GM12878 (cell line): ENCODE measurements at regions not wholly inside any gene's neighbourhood (a gene's known extent, or its start where the extent isn't known, plus 50 kb on each side); places are given as distances from the start of the nearest gene placed in this dataset.

Experiments used
- ATF2 ChIP-seq: IDR thresholded peaks from 2 replicates; pipeline ENCODE4 v1.6.1; 2012; ENCODE audit warnings: low read length, inconsistent platforms
- ATF7 ChIP-seq: fragments of 450-650 bp; IDR thresholded peaks from 2 replicates; pipeline ENCODE4 v1.6.1; 2016; ENCODE audit warnings: low read depth, mild to moderate bottlenecking
- CREM ChIP-seq: IDR thresholded peaks from 2 replicates; pipeline ENCODE4 v1.6.1; 2014; ENCODE audit warnings: antibody characterized with exemption, low read depth
- EED ChIP-seq: sonication (generic); IDR thresholded peaks from 2 replicates; pipeline ENCODE4 v1.6.1; 2016; ENCODE audit warnings: antibody characterized with exemption, low read depth
- HDAC2 ChIP-seq: fragments of 200-600 bp; sonication (generic); IDR thresholded peaks from 2 replicates; pipeline ENCODE4 v1.6.1; 2017
- IKZF1 ChIP-seq: fragments of 450-650 bp; conservative IDR thresholded peaks from 2 replicates; pipeline ENCODE4 v1.6.1; 2017; ENCODE audit warnings: antibody characterized with exemption, mild to moderate bottlenecking
- IKZF2 ChIP-seq, 2 experiments: fragments of 450-650 bp; IDR thresholded peaks; 2 replicates each; pipeline ENCODE4 v1.6.1; 2017; ENCODE audit warnings: mild to moderate bottlenecking in 2 of 2, moderate library complexity in 2 of 2
- IRF5 ChIP-seq: fragments of 450-650 bp; IDR thresholded peaks from 2 replicates; pipeline ENCODE4 v1.6.1; 2017; ENCODE audit warnings: borderline replicate concordance
- KDM1A ChIP-seq: fragments of 200-600 bp; sonication (generic); IDR thresholded peaks from 2 replicates; pipeline ENCODE4 v1.6.1; 2016; ENCODE audit warnings: borderline replicate concordance
- MEF2A ChIP-seq: IDR thresholded peaks from 2 replicates; pipeline ENCODE4 v1.6.1; 2011; ENCODE audit warnings: low read depth, mild to moderate bottlenecking, low read length, moderate library complexity; ENCODE audit not compliant: insufficient read depth
- NFIC ChIP-seq: IDR thresholded peaks from 2 replicates; pipeline ENCODE4 v1.6.1; 2012; ENCODE audit warnings: low read depth, mild to moderate bottlenecking, inconsistent platforms, low read length, moderate library complexity
- NFYA ChIP-seq: IDR thresholded peaks from 2 replicates; pipeline ENCODE4 v1.6.1; 2011; ENCODE audit warnings: low read depth, mild to moderate bottlenecking, low read length, improper control_type of control experiment, borderline replicate concordance
- PAX5 ChIP-seq: IDR thresholded peaks from 2 replicates; pipeline ENCODE4 v1.6.1; 2011; ENCODE audit warnings: low read depth, low read length, borderline replicate concordance
- PKNOX1 ChIP-seq: fragments of 450-650 bp; IDR thresholded peaks from 2 replicates; pipeline ENCODE4 v1.6.1; 2016; ENCODE audit warnings: mild to moderate bottlenecking
- POLR2AphosphoS2 ChIP-seq: IDR thresholded peaks from 2 replicates; pipeline ENCODE4 v1.6.1; 2011; ENCODE audit warnings: low read depth, mild to moderate bottlenecking, low read length, improper control_type of control experiment, moderate library complexity
- POLR2AphosphoS5 ChIP-seq: IDR thresholded peaks from 2 replicates; pipeline ENCODE4 v1.6.1; 2011; ENCODE audit warnings: mild to moderate bottlenecking, low read length, inconsistent platforms
- POU2F2 ChIP-seq: IDR thresholded peaks from 3 replicates; pipeline ENCODE4 v1.6.1; 2011; ENCODE audit warnings: low read depth, mild to moderate bottlenecking, low read length, borderline replicate concordance
- REST ChIP-seq: IDR thresholded peaks from 2 replicates; pipeline ENCODE4 v1.6.1; 2012; ENCODE audit warnings: mild to moderate bottlenecking, low read depth, low read length
- SMAD1 ChIP-seq: fragments of 450-650 bp; IDR thresholded peaks from 2 replicates; pipeline ENCODE4 v1.6.1; 2018; ENCODE audit warnings: mild to moderate bottlenecking, low read depth; ENCODE audit not compliant: partially characterized antibody
- SMAD5 ChIP-seq: IDR thresholded peaks from 2 replicates; pipeline ENCODE4 v1.6.1; 2016; ENCODE audit warnings: antibody characterized with exemption, low read depth
- SPI1 ChIP-seq: IDR thresholded peaks from 2 replicates; pipeline ENCODE4 v1.6.1; 2011; ENCODE audit warnings: low read depth, mild to moderate bottlenecking, low read length, moderate library complexity, borderline replicate concordance; ENCODE audit not compliant: insufficient read depth
- STAT3 ChIP-seq: IDR thresholded peaks from 2 replicates; pipeline ENCODE4 v1.6.1; 2011; ENCODE audit warnings: low read depth, low read length, improper control_type of control experiment
- TCF3 ChIP-seq: IDR thresholded peaks from 2 replicates; pipeline ENCODE4 v1.6.1; 2012; ENCODE audit warnings: low read depth, mild to moderate bottlenecking, low read length, borderline replicate concordance; ENCODE audit not compliant: insufficient read depth
- ZNF217 ChIP-seq: fragments of 450-650 bp; IDR thresholded peaks from 2 replicates; pipeline ENCODE4 v1.6.1; 2017; ENCODE audit warnings: antibody characterized with exemption, mild to moderate bottlenecking
- ZNF24 ChIP-seq: fragments of 450-650 bp; IDR thresholded peaks from 2 replicates; pipeline ENCODE4 v1.6.1; 2017; ENCODE audit warnings: antibody characterized with exemption, mild to moderate bottlenecking

GRCh38 chr12:19847294-19848059, 408.2 kb downstream of the AEBP2 start (continued):
- TF ChIP-seq POLR2AphosphoS5, result no peak
- peak; percentile 52; the same call in 1 of the 2 replicates for TF ChIP-seq ATF7
- TF ChIP-seq POLR2AphosphoS2, result no peak
- TF ChIP-seq REST, result no peak
- no peak for TF ChIP-seq KDM1A
- no peak for TF ChIP-seq NFIC
- peak; percentile 54; the same call in 1 of the 3 replicates for TF ChIP-seq POU2F2
- TF ChIP-seq TCF3, result no peak
- TF ChIP-seq SMAD5, result no peak
- peak; percentile 45; the same call in 1 of the 2 replicates for TF ChIP-seq PKNOX1
- TF ChIP-seq ZNF217, result peak; percentile 73
- peak; percentile 54; the same call in 1 of the 2 replicates for TF ChIP-seq ATF2
- peak; percentile 62; the same call in 1 of the 2 replicates for TF ChIP-seq IKZF1
- TF ChIP-seq ZNF24, result 0 out of 2 replicates have a peak, but pooled peaks have one; percentile 19
- TF ChIP-seq PAX5, result 0 out of 2 replicates have a peak, but pooled peaks have one; percentile 30
- TF ChIP-seq CREM, result peak; percentile 42; the same call in 1 of the 2 replicates
- TF ChIP-seq EED, result peak; percentile 46; the same call in 1 of the 2 replicates
- TF ChIP-seq NFYA, result no peak
- peak; percentile 77; the same call in 1 of the 2 replicates for TF ChIP-seq SPI1
- TF ChIP-seq SMAD1, result no peak
- TF ChIP-seq HDAC2, result no peak
- no peak for TF ChIP-seq IRF5
- peak; percentile 64 to 74; a peak in 2 of 4 replicates for TF ChIP-seq IKZF2 (IDR thresholded peaks at IDR 0.05)
- peak; percentile 74 for TF ChIP-seq MEF2A
- TF ChIP-seq STAT3, result no peak
